HepG2 (cell line): ENCODE measurements at regions not wholly inside any gene's neighbourhood (a gene's known extent, or its start where the extent isn't known, plus 50 kb on each side); places are given as distances from the start of the nearest gene placed in this dataset.

Source experiments
- HMG20A ChIP-seq: IDR thresholded peaks from 2 replicates; pipeline ENCODE4 v1.6.1; 2016; ENCODE audit warnings: borderline replicate concordance
- NFKB2 ChIP-seq: sonication (generic); formaldehyde crosslinking; IDR thresholded peaks from 2 replicates; pipeline ENCODE4 v1.4.0; 2020; ENCODE audit warnings: missing genetic modification reagents, borderline replicate concordance
- PAF1 ChIP-seq: IDR thresholded peaks from 2 replicates; pipeline ENCODE4 v1.6.1; 2016; ENCODE audit warnings: missing genetic modification reagents, missing compliant biosample characterization
- RBM39 ChIP-seq: fragments of 200-400 bp; formaldehyde crosslinking; IDR thresholded peaks from one replicate; pipeline ENCODE4 v1.6.1; 2018; ENCODE audit warnings: antibody characterized with exemption, mild to moderate bottlenecking, low read depth, low read length; ENCODE audit not compliant: poor library complexity, severe bottlenecking
- RERE ChIP-seq: IDR thresholded peaks from 2 replicates; pipeline ENCODE4 v1.6.1; 2016; ENCODE audit warnings: low read depth, missing genetic modification reagents, missing compliant biosample characterization
- SMARCC2 ChIP-seq: fragments of 450-650 bp; IDR thresholded peaks from 2 replicates; pipeline ENCODE4 v1.6.1; 2017; ENCODE audit warnings: antibody characterized with exemption, mild to moderate bottlenecking
- TCF7 ChIP-seq: sonication (generic); IDR thresholded peaks from 2 replicates; pipeline ENCODE4 v1.6.1; 2016; ENCODE audit warnings: antibody characterized with exemption, low read depth
- TFAP4 ChIP-seq: sonication (generic); IDR thresholded peaks from 2 replicates; pipeline ENCODE4 v1.6.1; 2016; ENCODE audit warnings: low read depth, borderline replicate concordance
- ZNF446 ChIP-seq: sonication (generic); formaldehyde crosslinking; IDR thresholded peaks from 2 replicates; pipeline ENCODE4 v1.5.0; 2020; ENCODE audit warnings: mild to moderate bottlenecking, missing genetic modification reagents
- ZNF546 ChIP-seq: sonication (generic); formaldehyde crosslinking; conservative IDR thresholded peaks from 2 replicates; pipeline ENCODE4 v1.8.1; 2023; ENCODE audit warnings: mild to moderate bottlenecking, missing genetic modification reagents
- ZNF547 ChIP-seq: sonication (generic); formaldehyde crosslinking; IDR thresholded peaks from 2 replicates; pipeline ENCODE4 v1.5.1; 2020; ENCODE audit warnings: mild to moderate bottlenecking, missing genetic modification reagents
- ZNF619 ChIP-seq: sonication (generic); formaldehyde crosslinking; IDR thresholded peaks from 2 replicates; pipeline ENCODE4 v1.4.0; 2020; ENCODE audit warnings: mild to moderate bottlenecking, missing genetic modification reagents
- ZNF773 ChIP-seq: sonication (generic); formaldehyde crosslinking; IDR thresholded peaks from 2 replicates; pipeline ENCODE4 v1.4.0; 2020; ENCODE audit warnings: missing genetic modification reagents, borderline replicate concordance
- TF ChIP-seq, protein P1 (sequence below): sonication (generic); formaldehyde crosslinking; IDR thresholded peaks from 2 replicates; pipeline ENCODE4 v1.4.0; 2020; ENCODE audit warnings: missing genetic modification reagents, borderline replicate concordance
- TF ChIP-seq, protein P2 (sequence below): sonication (generic); formaldehyde crosslinking; IDR thresholded peaks from 2 replicates; pipeline ENCODE4 v1.5.0; 2020; ENCODE audit warnings: mild to moderate bottlenecking, missing genetic modification reagents, moderate library complexity
- TF ChIP-seq, protein P3 (sequence below): IDR thresholded peaks from 2 replicates; pipeline ENCODE4 v1.6.1; 2012; ENCODE audit warnings: low read length, improper control_type of control experiment

DNA sequence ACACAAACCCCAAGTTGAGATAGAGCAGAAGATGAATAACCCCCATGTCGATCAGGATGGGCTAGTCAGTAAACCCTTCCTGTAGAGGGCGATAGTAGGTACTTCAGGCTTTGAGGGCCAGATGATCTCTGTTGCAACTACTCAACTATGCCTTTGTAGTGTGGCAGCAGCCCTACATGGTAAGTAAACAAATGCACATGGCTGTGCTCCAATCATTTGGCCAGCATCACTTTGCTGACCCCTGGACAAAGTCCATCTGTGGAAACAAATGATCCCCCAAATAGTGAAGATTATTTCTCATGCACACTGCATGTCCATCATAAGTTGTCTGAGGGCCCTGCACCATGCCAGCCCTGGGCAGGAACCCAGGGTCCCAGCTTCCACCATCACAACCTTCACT is 402.2 kb upstream of the PROK2 start (continued):
- TF ChIP-seq, protein P1, sequence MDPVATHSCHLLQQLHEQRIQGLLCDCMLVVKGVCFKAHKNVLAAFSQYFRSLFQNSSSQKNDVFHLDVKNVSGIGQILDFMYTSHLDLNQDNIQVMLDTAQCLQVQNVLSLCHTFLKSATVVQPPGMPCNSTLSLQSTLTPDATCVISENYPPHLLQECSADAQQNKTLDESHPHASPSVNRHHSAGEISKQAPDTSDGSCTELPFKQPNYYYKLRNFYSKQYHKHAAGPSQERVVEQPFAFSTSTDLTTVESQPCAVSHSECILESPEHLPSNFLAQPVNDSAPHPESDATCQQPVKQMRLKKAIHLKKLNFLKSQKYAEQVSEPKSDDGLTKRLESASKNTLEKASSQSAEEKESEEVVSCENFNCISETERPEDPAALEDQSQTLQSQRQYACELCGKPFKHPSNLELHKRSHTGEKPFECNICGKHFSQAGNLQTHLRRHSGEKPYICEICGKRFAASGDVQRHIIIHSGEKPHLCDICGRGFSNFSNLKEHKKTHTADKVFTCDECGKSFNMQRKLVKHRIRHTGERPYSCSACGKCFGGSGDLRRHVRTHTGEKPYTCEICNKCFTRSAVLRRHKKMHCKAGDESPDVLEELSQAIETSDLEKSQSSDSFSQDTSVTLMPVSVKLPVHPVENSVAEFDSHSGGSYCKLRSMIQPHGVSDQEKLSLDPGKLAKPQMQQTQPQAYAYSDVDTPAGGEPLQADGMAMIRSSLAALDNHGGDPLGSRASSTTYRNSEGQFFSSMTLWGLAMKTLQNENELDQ, result no peak
- TF ChIP-seq NFKB2 (CRISPR knock-in tag) (no peak), ZNF773 (CRISPR knock-in tag) (no peak), SMARCC2 (no peak), PAF1 (no peak), TCF7 (peak; percentile 49; the same call in 1 of the 2 replicates), RERE (CRISPR knock-in tag) (no peak), ZNF546 (no peak), ZNF446 (CRISPR knock-in tag) (no peak), TFAP4 (peak; percentile 57; the same call in 1 of the 2 replicates), HMG20A (CRISPR knock-in tag) (no peak), ZNF547 (CRISPR knock-in tag) (no peak), RBM39 (no peak), ZNF619 (CRISPR knock-in tag) (no peak)
- TF ChIP-seq, protein P2, sequence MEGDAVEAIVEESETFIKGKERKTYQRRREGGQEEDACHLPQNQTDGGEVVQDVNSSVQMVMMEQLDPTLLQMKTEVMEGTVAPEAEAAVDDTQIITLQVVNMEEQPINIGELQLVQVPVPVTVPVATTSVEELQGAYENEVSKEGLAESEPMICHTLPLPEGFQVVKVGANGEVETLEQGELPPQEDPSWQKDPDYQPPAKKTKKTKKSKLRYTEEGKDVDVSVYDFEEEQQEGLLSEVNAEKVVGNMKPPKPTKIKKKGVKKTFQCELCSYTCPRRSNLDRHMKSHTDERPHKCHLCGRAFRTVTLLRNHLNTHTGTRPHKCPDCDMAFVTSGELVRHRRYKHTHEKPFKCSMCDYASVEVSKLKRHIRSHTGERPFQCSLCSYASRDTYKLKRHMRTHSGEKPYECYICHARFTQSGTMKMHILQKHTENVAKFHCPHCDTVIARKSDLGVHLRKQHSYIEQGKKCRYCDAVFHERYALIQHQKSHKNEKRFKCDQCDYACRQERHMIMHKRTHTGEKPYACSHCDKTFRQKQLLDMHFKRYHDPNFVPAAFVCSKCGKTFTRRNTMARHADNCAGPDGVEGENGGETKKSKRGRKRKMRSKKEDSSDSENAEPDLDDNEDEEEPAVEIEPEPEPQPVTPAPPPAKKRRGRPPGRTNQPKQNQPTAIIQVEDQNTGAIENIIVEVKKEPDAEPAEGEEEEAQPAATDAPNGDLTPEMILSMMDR (CRISPR knock-in tag), result peak; percentile 52
- TF ChIP-seq, protein P3, sequence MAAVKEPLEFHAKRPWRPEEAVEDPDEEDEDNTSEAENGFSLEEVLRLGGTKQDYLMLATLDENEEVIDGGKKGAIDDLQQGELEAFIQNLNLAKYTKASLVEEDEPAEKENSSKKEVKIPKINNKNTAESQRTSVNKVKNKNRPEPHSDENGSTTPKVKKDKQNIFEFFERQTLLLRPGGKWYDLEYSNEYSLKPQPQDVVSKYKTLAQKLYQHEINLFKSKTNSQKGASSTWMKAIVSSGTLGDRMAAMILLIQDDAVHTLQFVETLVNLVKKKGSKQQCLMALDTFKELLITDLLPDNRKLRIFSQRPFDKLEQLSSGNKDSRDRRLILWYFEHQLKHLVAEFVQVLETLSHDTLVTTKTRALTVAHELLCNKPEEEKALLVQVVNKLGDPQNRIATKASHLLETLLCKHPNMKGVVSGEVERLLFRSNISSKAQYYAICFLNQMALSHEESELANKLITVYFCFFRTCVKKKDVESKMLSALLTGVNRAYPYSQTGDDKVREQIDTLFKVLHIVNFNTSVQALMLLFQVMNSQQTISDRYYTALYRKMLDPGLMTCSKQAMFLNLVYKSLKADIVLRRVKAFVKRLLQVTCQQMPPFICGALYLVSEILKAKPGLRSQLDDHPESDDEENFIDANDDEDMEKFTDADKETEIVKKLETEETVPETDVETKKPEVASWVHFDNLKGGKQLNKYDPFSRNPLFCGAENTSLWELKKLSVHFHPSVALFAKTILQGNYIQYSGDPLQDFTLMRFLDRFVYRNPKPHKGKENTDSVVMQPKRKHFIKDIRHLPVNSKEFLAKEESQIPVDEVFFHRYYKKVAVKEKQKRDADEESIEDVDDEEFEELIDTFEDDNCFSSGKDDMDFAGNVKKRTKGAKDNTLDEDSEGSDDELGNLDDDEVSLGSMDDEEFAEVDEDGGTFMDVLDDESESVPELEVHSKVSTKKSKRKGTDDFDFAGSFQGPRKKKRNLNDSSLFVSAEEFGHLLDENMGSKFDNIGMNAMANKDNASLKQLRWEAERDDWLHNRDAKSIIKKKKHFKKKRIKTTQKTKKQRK, result no peak
